CD14-positive monocyte (primary cell): ENCODE measurements at regions not wholly inside any gene's neighbourhood (a gene's known extent, or its start where the extent isn't known, plus 50 kb on each side); places are given as distances from the start of the nearest gene placed in this dataset.

ENCODE experiments used
- DNase-seq, 3 donors: peaks; one replicate each; pipeline ENCODE4 v3.0.0-alpha.2; 2011 to 2022
- H2AFZ ChIP-seq: 2 replicates; pipeline ENCODE4 v1.6.0; 2012; ENCODE audit warnings: mild to moderate bottlenecking, low read depth, low read length, inconsistent platforms; ENCODE audit not compliant: insufficient read depth, poor library complexity, severe bottlenecking
- H3K27ac ChIP-seq, 2 donors: 1 replicate in 1 of 2; 2 replicates in 1 of 2; pipeline ENCODE4 v1.5.1; 2012 to 2013; ENCODE audit warnings: low read length in 2 of 2, control low read depth in 1 of 2, inconsistent platforms in 1 of 2, low read depth in 1 of 2, mild to moderate bottlenecking in 1 of 2
- H3K27me3 ChIP-seq, 2 donors: one replicate each; pipeline versions ENCODE4 v1.6.0 to v1.6.1; 2011 to 2013; ENCODE audit warnings: low read length in 2 of 2; ENCODE audit not compliant: control insufficient read depth in 2 of 2, insufficient read depth in 2 of 2
- H3K36me3 ChIP-seq, 2 donors: replicated peaks in 1 of 2; 1 replicate in 1 of 2; 2 replicates in 1 of 2; pipeline versions ENCODE4 v1.5.1 to v1.6.1; 2012 to 2013; ENCODE audit warnings: low read length in 2 of 2, control low read depth in 1 of 2, inconsistent platforms in 1 of 2, mild to moderate bottlenecking in 1 of 2; ENCODE audit not compliant: insufficient read depth in 2 of 2, control insufficient read depth in 1 of 2
- H3K4me1 ChIP-seq, 2 donors: 1 replicate in 1 of 2; 2 replicates in 1 of 2; pipeline versions ENCODE4 v1.5.1 to v1.6.1; 2012 to 2013; ENCODE audit warnings: low read length in 2 of 2, control low read depth in 1 of 2, inconsistent platforms in 1 of 2, mild to moderate bottlenecking in 1 of 2, moderate library complexity in 1 of 2; ENCODE audit not compliant: insufficient read depth in 2 of 2, control insufficient read depth in 1 of 2
- H3K4me2 ChIP-seq: replicated peaks from 2 replicates; pipeline ENCODE3; 2012; ENCODE audit warnings: low read length, moderate library complexity, mild to moderate bottlenecking; ENCODE audit not compliant: poor library complexity, severe bottlenecking; ENCODE audit errors: extremely low read depth
- H3K4me3 ChIP-seq, 3 experiments: fragments of 200-600 bp in 1 of 3; sonication (generic) in 1 of 3; replicated peaks in 1 of 3; 1 replicate in 2 of 3; 2 replicates in 1 of 3; pipeline ENCODE4 v1.5.1; 2011 to 2013; ENCODE audit warnings: low read length in 3 of 3, mild to moderate bottlenecking in 3 of 3, control low read depth in 2 of 3, low read depth in 2 of 3, inconsistent platforms in 1 of 3, moderate library complexity in 1 of 3
- H3K79me2 ChIP-seq: 2 replicates; pipeline ENCODE4 v1.6.0; 2012; ENCODE audit warnings: mild to moderate bottlenecking, control low read depth, inconsistent platforms, low read length, moderate library complexity; ENCODE audit not compliant: insufficient read depth
- H3K9ac ChIP-seq: 2 replicates; pipeline ENCODE4 v1.6.0; 2017; ENCODE audit warnings: low read length, mild to moderate bottlenecking; ENCODE audit not compliant: insufficient read depth, poor library complexity, severe bottlenecking
- H3K9me3 ChIP-seq, 2 donors: replicated peaks in 1 of 2; 1 replicate in 1 of 2; 2 replicates in 1 of 2; pipeline versions ENCODE4 v1.5.1 to v1.6.1; 2012 to 2013; ENCODE audit warnings: low read length in 2 of 2, control low read depth in 1 of 2; ENCODE audit not compliant: control insufficient read depth in 1 of 2, insufficient read depth in 1 of 2
- H4K20me1 ChIP-seq: 2 replicates; pipeline ENCODE4 v1.6.0; 2012; ENCODE audit warnings: mild to moderate bottlenecking, low read length, control low read depth, moderate library complexity; ENCODE audit not compliant: insufficient read depth
- H3K27ac Mint-ChIP-seq, 7 donors: one replicate each; pipeline ENCODE4 v1.8.0; 2020; ENCODE audit warnings: mild to moderate bottlenecking in 7 of 7, mixed read lengths in 7 of 7, moderate library complexity in 6 of 7, inconsistent platforms in 2 of 7
- H3K27me3 Mint-ChIP-seq, 3 donors: one replicate each; pipeline ENCODE4 v1.8.0; 2021 to 2022; ENCODE audit warnings: low read depth in 3 of 3, mild to moderate bottlenecking in 3 of 3, mixed read lengths in 3 of 3, moderate library complexity in 3 of 3, inconsistent platforms in 1 of 3
- H3K36me3 Mint-ChIP-seq, 2 donors: one replicate each; pipeline ENCODE4 v1.8.0; 2020; ENCODE audit warnings: mixed read lengths in 2 of 2, inconsistent platforms in 1 of 2, mild to moderate bottlenecking in 1 of 2
- H3K4me1 Mint-ChIP-seq: one replicate; pipeline ENCODE4 v1.8.0; 2020; ENCODE audit warnings: mild to moderate bottlenecking, mixed read lengths
- H3K4me3 Mint-ChIP-seq, 2 donors: one replicate each; pipeline ENCODE4 v1.8.0; 2020; ENCODE audit warnings: mild to moderate bottlenecking in 2 of 2, mixed read lengths in 2 of 2, moderate library complexity in 1 of 2
- H3K9me3 Mint-ChIP-seq, 7 donors: one replicate each; pipeline ENCODE4 v1.8.0; 2020 to 2022; ENCODE audit warnings: mixed read lengths in 7 of 7, mild to moderate bottlenecking in 6 of 7, moderate library complexity in 6 of 7, inconsistent platforms in 2 of 7
- CTCF ChIP-seq: fragments of 200-600 bp; IDR thresholded peaks from one replicate; pipeline ENCODE4 v1.8.0; 2022; ENCODE audit warnings: antibody characterized with exemption, mild to moderate bottlenecking
- WGBS: methylation state at CpG from one replicate; pipeline ENCODE4 v1.1.5; 2013; ENCODE audit warnings: missing lambda C conversion rate; ENCODE audit not compliant: insufficient coverage; 5-methylcytosine and 5-hydroxymethylcytosine counted together
- intact Hi-C, 2 donors: fragments of 100-400 bp; cut with micrococcal nuclease; formaldehyde crosslinking; loops; one replicate each; pipeline versions ENCODE4 v1.15.0 to v1.15.1; 2023

GRCh38 chr15:46301826-46302225 is 667.0 kb downstream of the SQOR start:
- H3K36me3 ChIP-seq: no peaks in the 10 kb centered on the region
- H2AFZ ChIP-seq: no peak overlapping the region
- no CpG with 5 or more reads among the region's 6 CpGs for WGBS
- H3K4me1 ChIP-seq: no peaks in the 10 kb centered on the region
- no peaks in the 10 kb centered on the region for H3K79me2 ChIP-seq
- intact Hi-C loops: no loop called here
- Mint-ChIP-seq H3K36me3 (no peaks in the 10 kb centered on the region), H3K4me3 (no peak overlapping the region), H3K4me1 (peaks cover 3% of the 10 kb centered on the region), H3K9me3 (peaks cover 0 to 2% (median 0%) of the 10 kb centered on the region in 7 donors), H3K27me3 (peaks cover 0 to 1% (median under 1%) of the 10 kb centered on the region in 3 donors), H3K27ac (no peak overlapping the region)
- no peak overlapping the region for H3K4me2 ChIP-seq
- DNase-seq: no peak
- H3K9me3 ChIP-seq: no peaks in the 10 kb centered on the region
- no peak overlapping the region for H3K9ac ChIP-seq
- H3K27me3 ChIP-seq: no peaks in the 10 kb centered on the region
- no peaks in the 10 kb centered on the region for H4K20me1 ChIP-seq
- TF ChIP-seq CTCF: no peak
- H3K27ac ChIP-seq: no peak overlapping the region
- no peak overlapping the region for H3K4me3 ChIP-seq

GRCh38 chr15:46304321-46304720 is 669.5 kb downstream of the SQOR start:
- Mint-ChIP-seq H3K36me3 (no peaks in the 10 kb centered on the region), H3K27ac (no peak overlapping the region)
- intact Hi-C loops: no loop called here

More at GRCh38 chr15:46304321-46304720, 669.5 kb downstream of the SQOR start:
- no peak overlapping the region for H3K4me3 ChIP-seq
- no peaks in the 10 kb centered on the region for H3K4me1 Mint-ChIP-seq
- WGBS: 92% methylated on average over 2 of the region's 4 CpGs
- no peak overlapping the region for H2AFZ ChIP-seq
- H3K27me3 ChIP-seq: no peaks in the 10 kb centered on the region
- no peak overlapping the region for H3K27ac ChIP-seq
- no peak for TF ChIP-seq CTCF
- no peaks in the 10 kb centered on the region for H4K20me1 ChIP-seq
- H3K4me1 ChIP-seq: no peaks in the 10 kb centered on the region
- peaks cover 0 to 2% (median 0%) of the 10 kb centered on the region in 7 donors for H3K9me3 Mint-ChIP-seq
- H3K36me3 ChIP-seq: no peaks in the 10 kb centered on the region
- peaks cover 0 to 1% (median 0%) of the 10 kb centered on the region in 3 donors for H3K27me3 Mint-ChIP-seq
- H3K4me2 ChIP-seq: no peak overlapping the region
- H3K9ac ChIP-seq: no peak overlapping the region
- no peak overlapping the region for H3K4me3 Mint-ChIP-seq
- no peaks in the 10 kb centered on the region for H3K79me2 ChIP-seq
- DNase-seq: no peak
- H3K9me3 ChIP-seq: no peaks in the 10 kb centered on the region
